Neuron (in vitro differentiated cells): ENCODE measurements at regions not wholly inside any gene's neighbourhood (a gene's known extent, or its start where the extent isn't known, plus 50 kb on each side); places are given as distances from the start of the nearest gene placed in this dataset.
"Not testable (repeated sequence)": the region's sequence is repeated elsewhere in the genome, so short reads cannot be mapped to it uniquely, and the experiment has no call there.

Experiments used
- H2AFZ ChIP-seq: one replicate; pipeline ENCODE4 v1.6.1; 2013; ENCODE audit warnings: low read depth, mild to moderate bottlenecking, inconsistent platforms, low read length, moderate library complexity
- H3K27me3 ChIP-seq: one replicate; pipeline ENCODE4 v1.6.1; 2013; ENCODE audit warnings: low read length; ENCODE audit not compliant: insufficient read depth
- H3K36me3 ChIP-seq: one replicate; pipeline ENCODE4 v1.6.1; 2013; ENCODE audit warnings: low read length; ENCODE audit not compliant: insufficient read depth
- H3K4me1 ChIP-seq: one replicate; pipeline ENCODE4 v1.6.1; 2013; ENCODE audit warnings: low read length; ENCODE audit not compliant: insufficient read depth
- H3K4me3 ChIP-seq: 2 replicates; pipeline ENCODE4 v1.5.1; 2013; ENCODE audit warnings: mild to moderate bottlenecking, low read length, moderate library complexity
- H3K9me3 ChIP-seq: one replicate; pipeline ENCODE4 v1.6.1; 2013; ENCODE audit warnings: low read length

- no peak overlapping the region for H3K4me3 ChIP-seq
- no peaks in the 10 kb centered on the region for H3K9me3 ChIP-seq
- H2AFZ ChIP-seq: no peak overlapping the region
Observed at GRCh38 chr20:40009542-40009941, 679.5 kb downstream of the MAFB start.

GRCh38 chr20:40008177-40008576 is 680.9 kb downstream of the MAFB start:
- Histone ChIP-seq H3K27me3 (no peaks in the 10 kb centered on the region), H2AFZ (no peak overlapping the region), H3K36me3 (no peaks in the 10 kb centered on the region), H3K4me1 (no peaks in the 10 kb centered on the region), H3K4me3 (no peak overlapping the region), H3K9me3 (no peaks in the 10 kb centered on the region)

More at GRCh38 chr20:40009542-40009941, 679.5 kb downstream of the MAFB start:
- H3K27me3 ChIP-seq: no peaks in the 10 kb centered on the region
- H3K36me3 ChIP-seq: no peaks in the 10 kb centered on the region
- H3K4me1 ChIP-seq: no peaks in the 10 kb centered on the region

GRCh38 chr20:40006168-40006860 is 682.7 kb downstream of the MAFB start:
- H3K4me3 ChIP-seq: no peak overlapping the region
- no peaks in the 10 kb centered on the region for H3K27me3 ChIP-seq
- no peaks in the 10 kb centered on the region for H3K36me3 ChIP-seq
- no peak overlapping the region for H2AFZ ChIP-seq
- no peaks in the 10 kb centered on the region for H3K9me3 ChIP-seq
- H3K4me1 ChIP-seq: no peaks in the 10 kb centered on the region

- not testable (repeated sequence) for H2AFZ ChIP-seq, H3K4me1 ChIP-seq, H3K4me3 ChIP-seq, H3K36me3 ChIP-seq, H3K9me3 ChIP-seq, H3K27me3 ChIP-seq
Observed at GRCh38 chr20:40004092-40004491, 684.9 kb downstream of the MAFB start.

- Histone ChIP-seq H3K27me3 (no peaks in the 10 kb centered on the region), H3K9me3 (no peaks in the 10 kb centered on the region), H3K36me3 (no peaks in the 10 kb centered on the region), H3K4me1 (no peaks in the 10 kb centered on the region), H3K4me3 (no peak overlapping the region), H2AFZ (no peak overlapping the region)
Observed at GRCh38 chr20:39993742-39994141, 695.3 kb downstream of the MAFB start.

- Histone ChIP-seq H3K4me3 (no peak overlapping the region), H3K9me3 (no peaks in the 10 kb centered on the region), H3K36me3 (no peaks in the 10 kb centered on the region), H3K27me3 (no peaks in the 10 kb centered on the region), H3K4me1 (no peaks in the 10 kb centered on the region), H2AFZ (no peak overlapping the region)
Observed at GRCh38 chr20:39990692-39991091, 698.3 kb downstream of the MAFB start.

- Histone ChIP-seq H3K36me3 (no peaks in the 10 kb centered on the region), H3K27me3 (no peaks in the 10 kb centered on the region), H2AFZ (no peak overlapping the region), H3K4me1 (no peaks in the 10 kb centered on the region), H3K4me3 (no peak overlapping the region), H3K9me3 (no peaks in the 10 kb centered on the region)
Observed at GRCh38 chr20:39988991-39989390, 700.0 kb downstream of the MAFB start.

GRCh38 chr20:39986173-39986904 is 702.7 kb downstream of the MAFB start:
- H3K4me1 ChIP-seq: no peaks in the 10 kb centered on the region
- no peaks in the 10 kb centered on the region for H3K36me3 ChIP-seq
- no peak overlapping the region for H3K4me3 ChIP-seq
- H3K27me3 ChIP-seq: no peaks in the 10 kb centered on the region
- H2AFZ ChIP-seq: peak overlapping the region; percentile 47
- H3K9me3 ChIP-seq: no peaks in the 10 kb centered on the region

GRCh38 chr20:39985271-39985827 is 703.7 kb downstream of the MAFB start:
- no peaks in the 10 kb centered on the region for H3K9me3 ChIP-seq
- no peak overlapping the region for H3K4me3 ChIP-seq
- no peaks in the 10 kb centered on the region for H3K36me3 ChIP-seq
- H3K27me3 ChIP-seq: no peaks in the 10 kb centered on the region
- no peaks in the 10 kb centered on the region for H3K4me1 ChIP-seq
- H2AFZ ChIP-seq: no peak overlapping the region

GRCh38 chr20:39983655-39984054 is 705.4 kb downstream of the MAFB start:
- Histone ChIP-seq H3K4me3 (no peak overlapping the region), H3K4me1 (no peaks in the 10 kb centered on the region), H3K36me3 (no peaks in the 10 kb centered on the region), H2AFZ (no peak overlapping the region), H3K9me3 (no peaks in the 10 kb centered on the region), H3K27me3 (no peaks in the 10 kb centered on the region)

- H3K4me1 ChIP-seq: no peaks in the 10 kb centered on the region
- H3K4me3 ChIP-seq: no peak overlapping the region
- H2AFZ ChIP-seq: no peak overlapping the region
- H3K27me3 ChIP-seq: no peaks in the 10 kb centered on the region
- H3K9me3 ChIP-seq: no peaks in the 10 kb centered on the region
- H3K36me3 ChIP-seq: no peaks in the 10 kb centered on the region
Observed at GRCh38 chr20:39983183-39983582, 705.9 kb downstream of the MAFB start.

- H3K9me3 ChIP-seq: no peaks in the 10 kb centered on the region
- no peak overlapping the region for H2AFZ ChIP-seq
- H3K27me3 ChIP-seq: no peaks in the 10 kb centered on the region
- no peak overlapping the region for H3K4me3 ChIP-seq
- H3K36me3 ChIP-seq: no peaks in the 10 kb centered on the region
- no peaks in the 10 kb centered on the region for H3K4me1 ChIP-seq
Observed at GRCh38 chr20:39974966-39975501, 714.0 kb downstream of the MAFB start.

GRCh38 chr20:39968495-39968894 is 720.5 kb downstream of the MAFB start:
- Histone ChIP-seq H3K27me3 (no peaks in the 10 kb centered on the region), H3K36me3 (no peaks in the 10 kb centered on the region), H3K4me3 (no peak overlapping the region), H3K9me3 (no peaks in the 10 kb centered on the region), H3K4me1 (no peaks in the 10 kb centered on the region), H2AFZ (no peak overlapping the region)
